ENCODE measurements at regions not wholly inside any gene's neighbourhood (a gene's known extent, or its start where the extent isn't known, plus 50 kb on each side); places are given as distances from the start of the nearest gene placed in this dataset.

DNA sequence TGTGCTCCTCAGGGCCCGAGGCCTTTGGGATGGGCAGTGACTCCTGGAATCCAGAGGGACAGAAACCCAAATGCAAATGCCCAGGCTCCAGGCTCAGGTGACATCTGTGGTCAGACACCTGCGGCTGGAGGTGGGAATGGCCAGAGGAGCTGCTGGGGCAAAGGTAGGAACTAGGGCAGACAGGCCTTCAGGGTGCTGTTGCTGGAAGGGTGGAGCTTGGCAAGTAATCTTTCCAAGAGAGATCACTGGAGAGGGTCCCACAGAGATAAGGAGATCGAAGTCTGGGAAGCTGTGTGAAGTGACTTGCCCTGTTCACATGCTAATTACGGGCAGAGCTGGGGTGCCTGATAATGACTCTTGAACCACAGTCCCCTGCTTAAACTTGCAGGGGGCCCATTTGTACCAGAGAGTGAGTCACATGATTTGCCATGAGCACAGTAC, 82.4 kb downstream of the ACAA2 start:
- no peak for DNase-seq (ENCODE audit: low read depth, low spot score)
- CTCF ChIA-PET: interaction anchor here (0.9 to 1.4 kb wide), 3 partner anchors 36 to 220 kb away, joined by 3 to 6 read pairs (median 3); no protein-coding TSS in a partner anchor
- H3K9ac ChIP-seq (replicated peaks; ENCODE audit: extremely low read depth, insufficient read depth, low read length): no peak overlapping the region

More for the DNA sequence above, 82.4 kb downstream of the ACAA2 start:
- Histone ChIP-seq H3K4me1 (ENCODE audit: control insufficient read depth, extremely low read depth, insufficient read depth, low read length) (peaks cover 12% of the 10 kb centered on the region), H4K20me1 (replicated peaks; ENCODE audit: control insufficient read depth, extremely low read depth, insufficient read depth, low read length) (no peaks in the 10 kb centered on the region), H3K36me3 (ENCODE audit: control insufficient read depth in 2 of 2, extremely low read depth in 1 of 2, insufficient read depth in 2 of 2, low read length in 2 of 2) (no peaks in the 10 kb centered on the region), H2AFZ (ENCODE audit: low read depth, low read length) (no peak overlapping the region), H3K27ac (ENCODE audit: insufficient read depth, low read depth, low read length) (no peak overlapping the region), H3K4me3 (replicated peaks in 1 of 3; ENCODE audit: insufficient read depth in 1 of 3, low read depth in 1 of 3, low read length in 3 of 3) (no peak overlapping the region), H3K9me3 (replicated peaks; ENCODE audit: control insufficient read depth, insufficient read depth, low read length) (no peaks in the 10 kb centered on the region), H3K27me3 (ENCODE audit: control insufficient read depth in 2 of 2, insufficient read depth in 2 of 2, low read length in 2 of 2) (peaks cover 4 to 5% of the 10 kb centered on the region in 2 experiments), H3K4me2 (ENCODE audit: insufficient read depth, low read length) (no peak overlapping the region), H3K79me2 (ENCODE audit: control insufficient read depth, insufficient read depth, low read length) (no peaks in the 10 kb centered on the region), H3K9me1 (replicated peaks; ENCODE audit: control insufficient read depth, extremely low read depth, insufficient read depth, low read length) (no peaks in the 10 kb centered on the region)
- no peak for TF ChIP-seq JUN (IDR thresholded peaks at IDR 0.05; ENCODE audit: borderline replicate concordance, insufficient read depth, insufficient read length, low read depth)
- TF ChIP-seq EZH2 (IDR thresholded peaks at IDR 0.05; ENCODE audit: borderline replicate concordance, low read depth, low read length, severe bottlenecking): no peak
- TF ChIP-seq MYC (IDR thresholded peaks at IDR 0.05; ENCODE audit: low read depth, low read length): no peak
- TF ChIP-seq FOS (IDR thresholded peaks at IDR 0.05; ENCODE audit: borderline replicate concordance, insufficient read depth, low read length): no peak
- no peak for TF ChIP-seq POLR2A (IDR thresholded peaks at IDR 0.05; ENCODE audit: low read depth, low read length)
- TF ChIP-seq CTCF (IDR thresholded peaks at IDR 0.05; ENCODE audit: extremely low read depth in 1 of 2, insufficient read depth in 1 of 2, low read depth in 1 of 2, low read length in 2 of 2): no peak
- no peak for TF ChIP-seq GATA2 (IDR thresholded peaks at IDR 0.05; ENCODE audit: insufficient read depth, insufficient read length, low read depth, low read length)
- TF ChIP-seq MAX (IDR thresholded peaks at IDR 0.05; ENCODE audit: insufficient read depth, insufficient read length): no peak
- TF ChIP-seq POLR2AphosphoS5 (IDR thresholded peaks at IDR 0.05; ENCODE audit: insufficient read depth, low read depth, low read length): no peak
- dilution Hi-C loops (cut with MboI; ENCODE audit: extremely low pct_ligation_motif_present, low sequenced_read_pairs): no loop called here
- POLR2A ChIA-PET: no interaction called here
- intact Hi-C loops (cut with micrococcal nuclease): no loop called here
- no peak for FAIRE-seq
- no TSS peak for BruUV-seq (replicated peaks)
